ENCODE measurements at regions not wholly inside any gene's neighbourhood (a gene's known extent, or its start where the extent isn't known, plus 50 kb on each side); places are given as distances from the start of the nearest gene placed in this dataset.

GRCh38 chr19:31223740-31224534 is 125.3 kb downstream of the TSHZ3 start:
- peak; percentile 76 for DNase-seq

- no peak for DNase-seq
Observed at GRCh38 chr19:31220540-31220939, 128.7 kb downstream of the TSHZ3 start.

- DNase-seq = no peak
Observed at GRCh38 chr19:31214997-31215396, 134.2 kb downstream of the TSHZ3 start.

DNA sequence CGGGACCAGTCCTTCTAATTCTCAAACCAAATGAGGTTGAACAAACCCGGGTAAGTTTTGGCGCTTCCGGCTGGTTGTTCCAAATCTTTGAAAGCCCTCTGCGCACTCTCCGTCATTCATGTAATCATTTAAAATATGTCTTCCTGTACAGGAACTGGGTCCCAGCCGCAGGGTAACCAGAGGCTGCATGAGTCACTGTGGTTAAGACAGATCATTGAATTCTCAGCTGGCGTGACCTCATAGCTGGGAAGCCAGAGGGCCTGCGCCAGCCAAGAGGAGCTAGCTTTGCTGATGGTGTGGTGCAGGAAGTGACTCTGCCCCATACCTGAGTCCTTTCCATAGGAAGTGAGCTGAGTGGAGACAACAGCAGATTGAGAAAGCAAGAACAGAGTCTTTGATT is 135.2 kb downstream of the TSHZ3 start:
- peak; percentile 84 for DNase-seq

- DNase-seq = no peak
Observed at GRCh38 chr19:31211088-31211487, 138.1 kb downstream of the TSHZ3 start.

DNA sequence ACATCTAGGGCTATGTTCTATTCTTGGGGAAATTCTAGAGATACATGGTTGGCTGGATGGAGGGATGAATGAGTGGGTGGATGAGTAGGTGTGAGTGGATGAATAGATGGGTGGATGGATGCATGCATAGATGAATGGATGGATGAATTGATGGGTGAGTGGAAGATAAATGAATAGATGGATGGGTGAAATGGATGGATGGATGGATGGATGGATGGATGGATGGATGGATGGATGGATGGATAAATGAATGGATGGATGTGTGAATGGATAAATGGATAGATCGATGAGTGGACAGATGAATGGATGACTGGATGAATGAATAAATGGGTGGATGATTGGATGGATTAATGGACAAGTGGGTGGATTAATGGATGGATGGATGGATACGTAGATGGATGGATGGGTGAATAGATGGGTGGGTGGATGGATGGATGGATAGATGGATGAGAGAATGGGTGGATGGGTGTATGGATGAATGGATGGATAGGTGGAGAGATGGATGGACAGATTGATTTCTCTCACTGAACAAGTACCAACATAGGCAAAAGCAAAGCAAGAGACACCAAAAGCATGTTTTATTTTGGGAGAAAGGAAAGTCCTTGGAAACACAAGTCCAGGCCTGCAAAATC is 143.2 kb downstream of the TSHZ3 start:
- DNase-seq = no peak

GRCh38 chr19:31204115-31204514 is 145.1 kb downstream of the TSHZ3 start:
- DNase-seq = no peak

GRCh38 chr19:31185261-31185660 is 164.0 kb downstream of the TSHZ3 start:
- DNase-seq = no peak

- no peak for DNase-seq
Observed at GRCh38 chr19:31181535-31181934, 167.7 kb downstream of the TSHZ3 start.

DNA sequence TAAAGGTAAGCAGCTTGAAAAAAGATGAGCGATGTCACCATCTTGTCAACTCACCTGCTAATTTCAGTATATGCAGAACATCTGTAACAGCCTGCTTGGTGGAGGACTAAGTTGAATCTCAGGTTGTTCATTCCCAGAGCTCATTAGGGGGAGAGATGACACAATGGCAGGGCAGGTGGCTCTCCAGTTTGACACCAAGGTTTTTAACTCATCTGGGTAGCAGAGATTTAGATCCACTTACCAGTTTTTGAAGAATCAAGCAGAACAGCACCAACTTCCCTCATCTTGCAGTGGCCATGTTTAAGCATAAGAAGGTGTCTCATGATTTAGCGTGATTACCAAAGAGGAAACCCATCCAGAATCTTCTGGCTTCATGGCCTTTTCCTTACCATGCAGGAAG is 168.3 kb downstream of the TSHZ3 start:
- DNase-seq = no peak

- DNase-seq = no peak
Observed at GRCh38 chr19:31179471-31179852, 169.8 kb downstream of the TSHZ3 start.

DNA sequence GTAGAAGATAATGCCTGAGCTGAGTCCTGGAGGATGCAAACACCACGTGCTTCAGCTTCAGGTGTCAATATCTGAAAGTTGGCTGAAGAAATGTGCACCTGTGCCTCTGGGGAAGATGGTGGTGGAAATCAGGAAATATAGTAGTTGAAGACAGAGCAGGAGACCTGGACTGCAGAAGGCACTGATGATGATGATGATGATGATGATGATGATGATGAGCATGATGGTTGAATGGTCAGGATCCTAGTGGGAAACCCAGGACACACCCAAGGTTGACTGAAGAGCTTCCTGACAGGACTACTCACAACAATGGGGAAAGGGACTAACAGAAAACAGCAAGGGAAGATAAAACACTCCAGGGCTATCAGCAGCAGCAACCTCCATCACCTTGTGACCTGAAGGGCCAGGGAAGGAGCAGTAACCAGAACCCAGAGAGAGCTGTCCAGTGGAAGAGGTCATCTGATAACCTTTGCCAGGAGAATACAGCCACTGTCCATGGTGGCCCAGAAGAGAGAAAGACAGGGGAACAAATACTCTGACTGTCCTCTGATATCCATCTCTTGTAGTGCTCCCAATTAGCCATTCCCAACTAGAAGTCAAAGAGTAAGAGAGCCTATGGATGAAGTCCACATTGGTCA is 170.3 kb downstream of the TSHZ3 start:
- DNase-seq = no peak

DNA sequence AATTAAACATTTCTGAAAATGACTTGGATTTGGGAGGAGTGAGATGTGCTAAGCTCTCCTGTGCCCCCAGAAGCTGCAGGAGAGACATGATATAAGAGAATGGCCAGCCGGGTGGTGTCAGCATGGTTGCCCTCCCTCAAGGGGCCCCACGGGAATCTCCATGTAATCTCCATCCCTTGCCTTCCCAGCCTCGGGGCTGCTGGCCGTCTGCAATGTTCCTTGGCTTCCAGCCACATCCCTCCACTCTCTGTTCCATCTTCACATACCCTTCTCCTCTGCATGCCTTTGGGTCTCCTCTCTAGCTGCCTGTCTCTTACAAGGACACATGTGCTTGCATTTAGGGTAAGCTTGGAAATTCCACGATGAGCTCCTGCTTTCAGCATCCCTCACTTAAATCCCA is 172.0 kb downstream of the TSHZ3 start:
- DNase-seq = no peak

DNA sequence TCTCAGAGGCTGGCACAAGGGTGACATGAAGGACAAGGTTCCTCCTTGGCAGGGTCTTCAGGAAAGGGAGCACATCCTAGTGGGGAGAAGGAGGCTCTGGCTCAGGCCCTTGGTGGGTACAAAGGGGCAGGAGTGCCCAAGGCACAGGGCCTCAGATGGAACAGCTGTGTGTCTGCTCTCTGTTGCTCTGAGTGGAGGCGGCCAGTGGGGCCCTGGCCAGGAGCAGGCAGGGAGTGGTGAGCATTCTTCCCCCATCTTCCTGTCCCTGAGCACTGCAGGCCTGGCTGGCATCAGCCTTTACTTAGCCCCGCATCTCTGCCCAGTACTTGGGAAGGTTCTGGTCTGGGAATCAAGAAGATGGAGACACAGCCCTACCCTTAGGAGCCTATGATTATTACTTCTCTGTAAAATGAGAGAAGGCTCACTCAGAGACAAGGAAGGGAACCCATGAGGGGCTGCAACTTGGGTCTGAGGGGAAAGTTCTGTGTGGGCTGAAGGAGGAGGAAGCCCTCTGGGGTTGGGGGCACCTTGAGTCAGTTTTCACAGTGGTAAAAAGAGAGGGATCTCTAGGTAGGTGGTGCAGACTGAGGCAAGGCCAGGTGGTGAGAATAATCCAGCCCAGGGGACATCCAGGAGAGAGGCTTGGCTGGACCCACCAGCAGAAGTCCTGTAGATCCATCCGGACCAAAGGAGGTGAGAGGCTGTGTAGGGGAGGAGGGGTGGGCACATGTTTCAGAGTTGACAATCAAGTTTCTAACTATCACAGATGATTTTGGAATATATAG is 173.5 kb downstream of the TSHZ3 start:
- no peak for DNase-seq

DNA sequence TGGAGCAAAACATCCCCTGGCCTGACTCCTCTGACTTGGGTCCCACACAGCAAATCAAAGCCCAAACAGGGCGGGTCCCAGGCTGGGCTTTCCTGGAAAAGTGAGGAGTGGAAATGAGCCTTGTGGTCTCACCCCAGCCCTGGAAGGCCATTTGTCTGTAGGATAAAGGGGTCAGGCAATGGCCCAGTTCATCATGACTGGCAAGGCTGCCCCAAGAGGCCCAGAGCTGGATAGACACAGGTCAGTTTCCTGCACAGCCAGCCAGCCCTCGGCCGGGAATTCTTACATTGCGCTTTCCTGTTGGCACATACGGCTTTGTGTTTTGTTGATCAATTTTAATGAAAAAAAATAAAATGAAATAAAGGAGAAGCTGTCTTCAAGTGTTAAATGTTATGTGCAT is 174.3 kb downstream of the TSHZ3 start:
- no peak for DNase-seq

DNA sequence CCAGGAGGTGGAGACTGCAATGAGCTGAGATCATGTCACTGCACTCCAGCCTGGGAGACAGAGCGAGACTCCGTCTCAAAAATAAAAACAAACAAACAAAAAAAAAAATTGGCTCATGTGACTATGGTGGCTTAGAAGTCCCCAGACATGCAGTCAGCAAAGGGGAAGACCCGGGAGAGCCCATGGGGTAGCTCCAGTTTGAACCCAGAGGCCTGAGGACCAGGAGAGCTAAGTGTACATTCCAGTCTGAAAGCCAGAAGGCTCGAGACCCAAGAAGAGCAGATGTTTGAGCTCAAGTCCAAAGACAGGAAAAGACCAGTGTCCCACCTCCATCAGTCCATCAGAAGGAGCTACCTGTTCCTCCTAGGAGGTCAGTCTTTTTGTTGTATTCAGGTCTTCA is 175.2 kb downstream of the TSHZ3 start:
- DNase-seq = no peak

- DNase-seq = no peak
Observed at GRCh38 chr19:31171936-31172335, 177.3 kb downstream of the TSHZ3 start.

DNA sequence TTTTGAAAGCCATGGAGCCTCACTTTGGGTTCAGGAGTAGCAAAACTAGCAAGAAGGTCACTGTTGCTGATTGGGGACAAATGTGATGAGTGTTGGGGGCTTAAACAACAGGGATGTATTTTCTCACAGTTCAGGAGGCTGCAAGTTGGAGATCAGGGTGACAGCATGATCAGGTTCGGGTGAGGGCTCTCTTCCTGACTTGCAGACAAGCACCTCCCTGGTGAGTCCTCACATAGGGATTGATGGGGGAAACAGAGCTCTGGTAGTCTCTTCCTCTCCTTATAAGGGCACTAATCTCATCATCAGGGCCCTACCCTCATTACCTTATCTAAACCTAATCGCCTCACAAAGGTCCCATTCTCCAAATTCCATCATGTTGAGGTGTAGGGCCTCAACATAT is 179.2 kb downstream of the TSHZ3 start:
- no peak for DNase-seq

GRCh38 chr19:31168106-31168625 is 181.1 kb downstream of the TSHZ3 start:
- DNase-seq = no peak

DNA sequence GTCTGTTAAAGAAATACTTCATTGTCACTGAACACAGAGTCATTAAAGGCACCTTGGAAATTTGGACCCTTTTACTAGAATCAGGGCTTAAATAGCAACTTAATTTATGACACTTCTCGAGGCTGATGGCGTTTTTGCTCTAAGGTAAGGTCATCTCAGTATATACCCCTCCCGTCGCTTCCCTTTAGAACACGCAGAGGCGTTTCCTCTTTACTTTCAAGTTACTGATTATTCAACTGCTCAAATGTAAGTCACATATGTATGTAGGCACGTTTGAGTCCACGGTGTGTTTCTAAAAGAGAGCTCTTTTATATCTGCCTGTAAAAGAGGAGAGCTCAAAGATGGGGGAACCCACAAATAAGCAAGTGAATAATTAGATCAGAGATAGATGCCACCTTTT is 181.5 kb downstream of the TSHZ3 start:
- no peak for DNase-seq

- DNase-seq = no peak
Observed at GRCh38 chr19:31166206-31166605, 183.0 kb downstream of the TSHZ3 start.

GRCh38 chr19:31164791-31165251 is 184.4 kb downstream of the TSHZ3 start:
- DNase-seq = no peak

- DNase-seq = peak; percentile 66
Observed at GRCh38 chr19:31160336-31160926, 188.8 kb downstream of the TSHZ3 start.

Data from left hindlimb (tissue), 1 donor.